GM12878 (cell line): ENCODE measurements at regions not wholly inside any gene's neighbourhood (a gene's known extent, or its start where the extent isn't known, plus 50 kb on each side); places are given as distances from the start of the nearest gene placed in this dataset.

Experiments used
- ATAC-seq: fragments of 200-7000 bp; cut with Tn5 transposase; 3 replicates; pipeline ENCODE4 v1.9.1; 2020; ENCODE audit warnings: mild to moderate bottlenecking, moderate library complexity
- BruUV-seq: library from RNA; stranded (reverse); fragments of 400-500 nt; replicated peaks from 2 replicates; lab custom pipeline; 2021; lab: Mats Ljungman, UMichigan
- CTCF ChIA-PET: fragments of 300-600 bp; sonication (Branson Sonifier 250); formaldehyde crosslinking; extraction: SDS; loops from one replicate; lab custom pipeline; 2021; ENCODE audit warnings: inconsistent platforms; lab: Yijun Ruan, JAX
- POLR2A ChIA-PET: fragments of 350-600 bp; formaldehyde crosslinking; extraction: SDS; loops from one replicate; lab custom pipeline; 2021; ENCODE audit warnings: inconsistent platforms; lab: Charles Lee
- RAD21 ChIA-PET: fragments of 300-600 bp; sonication (Branson Sonifier 250); formaldehyde crosslinking; loops from one replicate; lab custom pipeline; 2023; ENCODE audit warnings: antibody characterized with exemption; ENCODE audit not compliant: unreplicated experiment; lab: Charles Lee
- SMC1A ChIA-PET: fragments of 300-600 bp; sonication (Branson Sonifier 250); formaldehyde crosslinking; loops from one replicate; lab custom pipeline; 2023; ENCODE audit not compliant: unreplicated experiment, uncharacterized antibody; lab: Charles Lee
- DNase-seq: peaks from one replicate; pipeline ENCODE4 v3.0.0-alpha.2; 2011; ENCODE audit warnings: low read depth, low spot score
- FAIRE-seq: peaks from 3 replicates; lab custom pipeline; 2011; peaks lifted over from hg19 to GRCh38; lab: Jason Lieb, UNC
- H2AFZ ChIP-seq: 2 replicates; pipeline ENCODE4 v1.6.0; 2011; ENCODE audit warnings: low read depth, low read length, control low read depth; ENCODE audit not compliant: control insufficient read depth
- H3K27ac ChIP-seq: 2 replicates; pipeline ENCODE4 v1.5.1; 2011; ENCODE audit warnings: control low read depth; ENCODE audit not compliant: control insufficient read depth, insufficient read depth
- H3K27me3 ChIP-seq, 2 experiments: replicated peaks in 1 of 2; 2 replicates each; pipeline versions ENCODE4 v1.6.0 to v1.6.1; 2011; ENCODE audit warnings: low read length in 1 of 2; ENCODE audit not compliant: control insufficient read depth in 2 of 2, insufficient read depth in 2 of 2
- H3K36me3 ChIP-seq, 2 experiments: 2 replicates each; pipeline ENCODE4 v1.5.1; 2011; ENCODE audit warnings: low read length in 1 of 2; ENCODE audit not compliant: control insufficient read depth in 2 of 2, insufficient read depth in 2 of 2
- H3K4me1 ChIP-seq: 2 replicates; pipeline ENCODE4 v1.6.1; 2011; ENCODE audit warnings: mild to moderate bottlenecking, low read length, moderate library complexity, mixed read lengths; ENCODE audit not compliant: control insufficient read depth, insufficient read depth
- H3K4me2 ChIP-seq: 2 replicates; pipeline ENCODE4 v1.6.0; 2011; ENCODE audit warnings: control low read depth; ENCODE audit not compliant: control insufficient read depth, insufficient read depth
- H3K4me3 ChIP-seq: fragments of 200-600 bp; sonication (generic); 2 replicates; pipeline ENCODE4 v1.5.1; 2016
- H3K79me2 ChIP-seq: 2 replicates; pipeline ENCODE4 v1.6.0; 2011; ENCODE audit warnings: low read length; ENCODE audit not compliant: control insufficient read depth, insufficient read depth
- H3K9ac ChIP-seq: 2 replicates; pipeline ENCODE4 v1.8.0; 2011; ENCODE audit warnings: low read length, control low read depth, mixed read lengths; ENCODE audit not compliant: control insufficient read depth, insufficient read depth
- H3K9me3 ChIP-seq: replicated peaks from 3 replicates; pipeline ENCODE4 v1.5.1; 2011; ENCODE audit warnings: mild to moderate bottlenecking, low read length; ENCODE audit not compliant: control insufficient read depth, insufficient read depth
- H4K20me1 ChIP-seq: 2 replicates; pipeline ENCODE4 v1.6.0; 2011; ENCODE audit not compliant: control insufficient read depth, insufficient read depth
- ATF7 ChIP-seq: fragments of 450-650 bp; IDR thresholded peaks from 2 replicates; pipeline ENCODE4 v1.6.1; 2016; ENCODE audit warnings: low read depth, mild to moderate bottlenecking
- CBFB ChIP-seq: IDR thresholded peaks from 2 replicates; pipeline ENCODE4 v1.6.1; 2016; ENCODE audit warnings: antibody characterized with exemption, low read depth
- CUX1 ChIP-seq: IDR thresholded peaks from 2 replicates; pipeline ENCODE4 v1.6.1; 2012; ENCODE audit warnings: improper control_type of control experiment, low read depth, low read length; ENCODE audit not compliant: insufficient replicate concordance
- GATAD2B ChIP-seq: fragments of 450-650 bp; conservative IDR thresholded peaks from 2 replicates; pipeline ENCODE4 v1.6.1; 2017; ENCODE audit warnings: low read depth, mild to moderate bottlenecking, moderate library complexity
- IKZF1 ChIP-seq: fragments of 450-650 bp; conservative IDR thresholded peaks from 2 replicates; pipeline ENCODE4 v1.6.1; 2017; ENCODE audit warnings: antibody characterized with exemption, mild to moderate bottlenecking
- IKZF2 ChIP-seq, 2 experiments: fragments of 450-650 bp; IDR thresholded peaks; 2 replicates each; pipeline ENCODE4 v1.6.1; 2017; ENCODE audit warnings: mild to moderate bottlenecking in 2 of 2, moderate library complexity in 2 of 2
- MAX ChIP-seq: IDR thresholded peaks from 2 replicates; pipeline ENCODE4 v1.6.1; 2012; ENCODE audit warnings: low read depth, low read length, improper control_type of control experiment
- MLLT1 ChIP-seq: fragments of 450-650 bp; IDR thresholded peaks from 2 replicates; pipeline ENCODE4 v1.6.1; 2016; ENCODE audit warnings: mild to moderate bottlenecking
- NFIC ChIP-seq: IDR thresholded peaks from 2 replicates; pipeline ENCODE4 v1.6.1; 2012; ENCODE audit warnings: low read depth, mild to moderate bottlenecking, inconsistent platforms, low read length, moderate library complexity
- PAX5 ChIP-seq: IDR thresholded peaks from 2 replicates; pipeline ENCODE4 v1.6.1; 2011; ENCODE audit warnings: low read depth, low read length, borderline replicate concordance
- POU2F2 ChIP-seq: IDR thresholded peaks from 3 replicates; pipeline ENCODE4 v1.6.1; 2011; ENCODE audit warnings: low read depth, mild to moderate bottlenecking, low read length, borderline replicate concordance
- RCOR1 ChIP-seq: conservative IDR thresholded peaks from 2 replicates; pipeline ENCODE4 v1.6.1; 2012; ENCODE audit warnings: low read depth, low read length, improper control_type of control experiment
- SREBF1 ChIP-seq: IDR thresholded peaks from 2 replicates; pipeline ENCODE4 v1.6.1; 2012; ENCODE audit warnings: mild to moderate bottlenecking, low read length
- SRF ChIP-seq, 2 experiments: IDR thresholded peaks; 2 replicates each; pipeline ENCODE4 v1.6.1; 2011; ENCODE audit warnings: low read depth in 2 of 2, low read length in 2 of 2, mild to moderate bottlenecking in 1 of 2, moderate library complexity in 1 of 2
- WGBS: methylation state at CpG from one replicate; pipeline ENCODE4 v1.1.6; 2016; ENCODE audit warnings: low lambda C conversion rate; ENCODE audit not compliant: insufficient replicate concordance, insufficient coverage; ENCODE audit errors: missing lambda C conversion rate; 5-methylcytosine and 5-hydroxymethylcytosine counted together
- in situ Hi-C: fragments of 300-500 bp; cut with MboI; formaldehyde crosslinking; loops from 9 replicates; pipeline ENCODE4 v1.14.3; 2018; ENCODE audit warnings: mixed read lengths
- intact Hi-C: fragments of 100-400 bp; cut with micrococcal nuclease; formaldehyde crosslinking; loops from one replicate; pipeline ENCODE4 v1.14.2; 2022; ENCODE audit not compliant: unreplicated experiment

- FAIRE-seq, result no peak
- H2AFZ ChIP-seq, result no peak overlapping the region
- no peak overlapping the region for H3K4me2 ChIP-seq
- no peak overlapping the region for H3K27ac ChIP-seq
- H3K4me1 ChIP-seq, result no peaks in the 10 kb centered on the region
- WGBS, result 43% methylated on average over 2 of the region's 2 CpGs
- no peak for ATAC-seq
- intact Hi-C loops, result no loop called here
- SMC1A ChIA-PET, result no interaction called here
- no peaks in the 10 kb centered on the region for H3K9me3 ChIP-seq
- H3K79me2 ChIP-seq, result no peaks in the 10 kb centered on the region
- no TSS peak for BruUV-seq
- in situ Hi-C loops, result no loop called here
- no peak overlapping the region for H3K4me3 ChIP-seq
- H3K9ac ChIP-seq, result no peak overlapping the region
- CTCF ChIA-PET, result no interaction called here
- DNase-seq, result no peak
- TF ChIP-seq GATAD2B (no peak), IKZF1 (no peak), MAX (no peak), SRF (IDR thresholded peaks at IDR 0.05; ENCODE audit: low read depth in 2 of 2, low read length in 2 of 2) (no peak), PAX5 (no peak), RCOR1 (no peak), CUX1 (no peak), POU2F2 (no peak), SREBF1 (no peak), CBFB (no peak), MLLT1 (no peak), ATF7 (no peak), NFIC (no peak), IKZF2 (IDR thresholded peaks at IDR 0.05) (no peak)
- no peaks in the 10 kb centered on the region for H3K27me3 ChIP-seq
- H4K20me1 ChIP-seq, result no peaks in the 10 kb centered on the region
- no peaks in the 10 kb centered on the region for H3K36me3 ChIP-seq
- RAD21 ChIA-PET, result no interaction called here
- POLR2A ChIA-PET, result no interaction called here
These were observed 204.3 kb upstream of the SEL1L start for GRCh38 chr14:81737938-81738337.
